Mesenchymal stem cell (in vitro differentiated cells and primary cell): ENCODE measurements at regions not wholly inside any gene's neighbourhood (a gene's known extent, or its start where the extent isn't known, plus 50 kb on each side); places are given as distances from the start of the nearest gene placed in this dataset.

Experiments
- DNase-seq: peaks from one replicate; pipeline ENCODE4 v3.0.0-alpha.2; 2013
- H2AFZ ChIP-seq: one replicate; pipeline ENCODE4 v1.6.1; 2013; ENCODE audit warnings: low read depth, mild to moderate bottlenecking, control low read depth, inconsistent platforms, low read length, moderate library complexity
- H2AK5ac ChIP-seq: 2 replicates; pipeline ENCODE4 v1.6.1; 2013; ENCODE audit warnings: low read length, moderate library complexity, mild to moderate bottlenecking, inconsistent platforms; ENCODE audit not compliant: severe bottlenecking
- H2BK120ac ChIP-seq: one replicate; pipeline ENCODE4 v1.6.1; 2013; ENCODE audit warnings: low read depth, mild to moderate bottlenecking, inconsistent platforms, low read length, moderate library complexity
- H2BK12ac ChIP-seq, 2 experiments: one replicate each; pipeline ENCODE4 v1.6.1; 2013; ENCODE audit warnings: inconsistent platforms in 2 of 2, low read length in 2 of 2, mild to moderate bottlenecking in 2 of 2, moderate library complexity in 2 of 2, control low read depth in 1 of 2
- H2BK15ac ChIP-seq: one replicate; pipeline ENCODE4 v1.6.1; 2013; ENCODE audit warnings: mild to moderate bottlenecking, low read depth, inconsistent platforms; ENCODE audit not compliant: poor library complexity, severe bottlenecking
- H2BK5ac ChIP-seq: 2 replicates; pipeline ENCODE4 v1.6.1; 2013; ENCODE audit warnings: low read depth, mild to moderate bottlenecking, low read length, control low read depth, inconsistent platforms; ENCODE audit not compliant: poor library complexity, severe bottlenecking
- H3K14ac ChIP-seq, 2 experiments: one replicate each; pipeline ENCODE4 v1.6.1; 2013; ENCODE audit warnings: inconsistent platforms in 2 of 2, low read length in 2 of 2, control low read depth in 1 of 2, mild to moderate bottlenecking in 1 of 2, moderate library complexity in 1 of 2
- H3K18ac ChIP-seq, 2 experiments: one replicate each; pipeline ENCODE4 v1.6.1; 2013; ENCODE audit warnings: inconsistent platforms in 2 of 2, low read length in 2 of 2, control low read depth in 1 of 2, low read depth in 1 of 2, mild to moderate bottlenecking in 1 of 2
- H3K23ac ChIP-seq, 2 experiments: one replicate each; pipeline ENCODE4 v1.6.1; 2013; ENCODE audit warnings: inconsistent platforms in 2 of 2, low read length in 2 of 2, mild to moderate bottlenecking in 2 of 2, moderate library complexity in 2 of 2, control low read depth in 1 of 2
- H3K27ac ChIP-seq: 2 replicates; pipeline ENCODE4 v1.5.1; 2013; ENCODE audit warnings: mild to moderate bottlenecking, moderate library complexity, low read length, control low read depth, inconsistent platforms; ENCODE audit not compliant: poor library complexity, severe bottlenecking
- H3K27me3 ChIP-seq, 2 experiments: 2 replicates each; pipeline versions ENCODE4 v1.6.1 to v1.7.0; 2013; ENCODE audit warnings: low read length in 2 of 2, mild to moderate bottlenecking in 2 of 2, moderate library complexity in 2 of 2, control low read depth in 1 of 2, inconsistent platforms in 1 of 2; ENCODE audit not compliant: control insufficient read depth in 1 of 2, insufficient read depth in 1 of 2
- H3K36me3 ChIP-seq, 2 experiments: 2 replicates each; pipeline versions ENCODE4 v1.6.1 to v1.7.0; 2013; ENCODE audit warnings: low read length in 2 of 2, control low read depth in 1 of 2, inconsistent platforms in 1 of 2, low read depth in 1 of 2, mild to moderate bottlenecking in 1 of 2; ENCODE audit not compliant: insufficient read depth in 2 of 2, control insufficient read depth in 1 of 2
- H3K4ac ChIP-seq, 2 experiments: one replicate each; pipeline ENCODE4 v1.6.1; 2013; ENCODE audit warnings: inconsistent platforms in 2 of 2, low read length in 2 of 2, mild to moderate bottlenecking in 2 of 2, moderate library complexity in 2 of 2, control low read depth in 1 of 2, low read depth in 1 of 2
- H3K4me1 ChIP-seq: 2 replicates; pipeline ENCODE4 v1.6.1; 2013; ENCODE audit warnings: low read depth, low read length, control low read depth; ENCODE audit not compliant: control insufficient read depth, insufficient read depth
- H3K4me2 ChIP-seq: 2 replicates; pipeline ENCODE4 v1.6.1; 2013; ENCODE audit warnings: low read length, mild to moderate bottlenecking, inconsistent platforms; ENCODE audit not compliant: poor library complexity, severe bottlenecking
- H3K4me3 ChIP-seq, 2 experiments: 2 replicates each; pipeline versions ENCODE4 v1.5.1 to v1.7.0; 2013; ENCODE audit warnings: low read length in 2 of 2, mild to moderate bottlenecking in 2 of 2, control low read depth in 1 of 2, low read depth in 1 of 2; ENCODE audit not compliant: insufficient read depth in 1 of 2
- H3K79me1 ChIP-seq: replicated peaks from 2 replicates; pipeline ENCODE4 v1.6.1; 2013; ENCODE audit warnings: mild to moderate bottlenecking, control low read depth, low read length, inconsistent platforms; ENCODE audit not compliant: poor library complexity, severe bottlenecking
- H3K9ac ChIP-seq: 2 replicates; pipeline ENCODE4 v1.7.0; 2013; ENCODE audit warnings: mild to moderate bottlenecking, low read length, moderate library complexity
- H3K9me3 ChIP-seq: 2 replicates; pipeline ENCODE4 v1.7.0; 2013; ENCODE audit warnings: mild to moderate bottlenecking, low read length; ENCODE audit not compliant: control insufficient read depth
- H4K8ac ChIP-seq: one replicate; pipeline ENCODE4 v1.6.1; 2013; ENCODE audit warnings: inconsistent platforms, mild to moderate bottlenecking, low read length, moderate library complexity
- H4K91ac ChIP-seq: one replicate; pipeline ENCODE4 v1.6.1; 2013; ENCODE audit warnings: mild to moderate bottlenecking, low read length, inconsistent platforms
- WGBS: methylation state at CpG from one replicate; pipeline ENCODE4 v1.1.7; 2013; ENCODE audit warnings: mixed read lengths; 5-methylcytosine and 5-hydroxymethylcytosine counted together

- H3K27ac ChIP-seq: no peak overlapping the region
- no peak overlapping the region for H2AFZ ChIP-seq
- H2BK120ac ChIP-seq: no peak overlapping the region
- no peak overlapping the region for H3K14ac ChIP-seq
- H2BK5ac ChIP-seq: no peak overlapping the region
- H3K4me1 ChIP-seq: no peaks in the 10 kb centered on the region
- H2BK15ac ChIP-seq: no peak overlapping the region
- no peak overlapping the region for H3K4me3 ChIP-seq
- H3K36me3 ChIP-seq: no peaks in the 10 kb centered on the region
- no peak overlapping the region for H2AK5ac ChIP-seq
- H3K9me3 ChIP-seq: no peaks in the 10 kb centered on the region
- no peak overlapping the region for H4K8ac ChIP-seq
- WGBS: 64% methylated on average over 1 of the region's 2 CpGs
- H3K79me1 ChIP-seq: no peaks in the 10 kb centered on the region
- H3K27me3 ChIP-seq: no peaks in the 10 kb centered on the region
- no peak overlapping the region for H3K4ac ChIP-seq
- H2BK12ac ChIP-seq: no peak overlapping the region
- H3K18ac ChIP-seq: no peak overlapping the region
- no peak for DNase-seq
- H4K91ac ChIP-seq: no peak overlapping the region
- no peak overlapping the region for H3K23ac ChIP-seq
- H3K4me2 ChIP-seq: no peak overlapping the region
- H3K9ac ChIP-seq: no peak overlapping the region
Measured at GRCh38 chr6:98452685-98453084, 381.7 kb upstream of the POU3F2 start.

- no peak overlapping the region for H3K4me2 ChIP-seq
- no peaks in the 10 kb centered on the region for H3K79me1 ChIP-seq
- no peak overlapping the region for H3K4ac ChIP-seq
- H3K4me1 ChIP-seq: no peaks in the 10 kb centered on the region
- no peak overlapping the region for H2AFZ ChIP-seq
- H3K18ac ChIP-seq: no peak overlapping the region
- H3K4me3 ChIP-seq: no peak overlapping the region
- DNase-seq: no peak
- H3K36me3 ChIP-seq: no peaks in the 10 kb centered on the region
- H2BK12ac ChIP-seq: no peak overlapping the region
- H4K8ac ChIP-seq: no peak overlapping the region
- no peaks in the 10 kb centered on the region for H3K27me3 ChIP-seq
- H3K14ac ChIP-seq: no peak overlapping the region
- H3K9ac ChIP-seq: no peak overlapping the region
- H2BK120ac ChIP-seq: no peak overlapping the region
- no peak overlapping the region for H4K91ac ChIP-seq
- no peak overlapping the region for H3K27ac ChIP-seq
- H2AK5ac ChIP-seq: no peak overlapping the region
- no peak overlapping the region for H2BK15ac ChIP-seq
- WGBS: 89% methylated on average over 4 of the region's 5 CpGs
- H3K23ac ChIP-seq: no peak overlapping the region
- no peak overlapping the region for H2BK5ac ChIP-seq
- H3K9me3 ChIP-seq: no peaks in the 10 kb centered on the region
Measured at GRCh38 chr6:98454809-98455322, 379.5 kb upstream of the POU3F2 start.

- Histone ChIP-seq H2BK15ac (no peak overlapping the region), H3K4me3 (no peak overlapping the region), H3K9me3 (no peaks in the 10 kb centered on the region), H2BK5ac (no peak overlapping the region), H2AFZ (no peak overlapping the region), H3K14ac (no peak overlapping the region), H4K8ac (no peak overlapping the region), H4K91ac (no peak overlapping the region), H2AK5ac (no peak overlapping the region), H2BK120ac (no peak overlapping the region), H3K27me3 (no peaks in the 10 kb centered on the region), H3K36me3 (no peaks in the 10 kb centered on the region), H3K4me1 (no peaks in the 10 kb centered on the region), H2BK12ac (no peak overlapping the region), H3K4ac (no peak overlapping the region), H3K79me1 (no peaks in the 10 kb centered on the region), H3K27ac (no peak overlapping the region), H3K4me2 (no peak overlapping the region), H3K23ac (no peak overlapping the region), H3K9ac (no peak overlapping the region), H3K18ac (no peak overlapping the region)
- DNase-seq: no peak
- 95% methylated on average over 2 of the region's 2 CpGs for WGBS
Measured at GRCh38 chr6:98458708-98459107, 375.7 kb upstream of the POU3F2 start.

GRCh38 chr6:98463038-98464000, 371.1 kb upstream of the POU3F2 start:
- Histone ChIP-seq H2AK5ac (no peak overlapping the region), H3K14ac (no peak overlapping the region), H2AFZ (no peak overlapping the region), H2BK12ac (no peak overlapping the region), H3K4me1 (no peaks in the 10 kb centered on the region), H3K4me2 (no peak overlapping the region), H3K79me1 (no peaks in the 10 kb centered on the region), H3K4ac (no peak overlapping the region), H3K9me3 (no peaks in the 10 kb centered on the region), H3K4me3 (no peak overlapping the region), H4K8ac (no peak overlapping the region), H2BK120ac (no peak overlapping the region), H2BK5ac (no peak overlapping the region), H4K91ac (no peak overlapping the region), H3K9ac (no peak overlapping the region), H3K27me3 (no peaks in the 10 kb centered on the region), H3K36me3 (no peaks in the 10 kb centered on the region), H3K27ac (no peak overlapping the region), H3K23ac (no peak overlapping the region), H2BK15ac (no peak overlapping the region), H3K18ac (no peak overlapping the region)
- WGBS: 83% methylated on average over 10 of the region's 12 CpGs
- no peak for DNase-seq
